Calu3 (cell line): ENCODE measurements at regions not wholly inside any gene's neighbourhood (a gene's known extent, or its start where the extent isn't known, plus 50 kb on each side); places are given as distances from the start of the nearest gene placed in this dataset.
"Not testable (repeated sequence)": the region's sequence is repeated elsewhere in the genome, so short reads cannot be mapped to it uniquely, and the experiment has no call there.

Source experiments
- BruUV-seq: library from RNA; stranded (reverse); fragments of 400-500 nt; replicated peaks from 2 replicates; lab custom pipeline; 2021; lab: Mats Ljungman, UMichigan
- CTCF ChIA-PET: fragments of 300-600 bp; sonication (Branson Sonifier 250); formaldehyde crosslinking; loops from one replicate; lab custom pipeline; 2022; ENCODE audit warnings: antibody characterized with exemption; lab: Charles Lee
- DNase-seq: peaks from one replicate; pipeline ENCODE4 v3.0.0; 2022
- H3K27ac Mint-ChIP-seq: one replicate; pipeline ENCODE4 v1.8.0; 2022; ENCODE audit warnings: mixed read lengths; ENCODE audit not compliant: unreplicated experiment
- H3K27me3 Mint-ChIP-seq: one replicate; pipeline ENCODE4 v1.8.0; 2022; ENCODE audit warnings: mixed read lengths; ENCODE audit not compliant: unreplicated experiment
- H3K36me3 Mint-ChIP-seq: one replicate; pipeline ENCODE4 v1.8.0; 2022; ENCODE audit warnings: mild to moderate bottlenecking, moderate library complexity, mixed read lengths; ENCODE audit not compliant: insufficient read depth, unreplicated experiment
- H3K4me1 Mint-ChIP-seq: one replicate; pipeline ENCODE4 v1.8.0; 2022; ENCODE audit warnings: mild to moderate bottlenecking, low read depth, mixed read lengths; ENCODE audit not compliant: unreplicated experiment
- H3K4me3 Mint-ChIP-seq: one replicate; pipeline ENCODE4 v1.8.0; 2022; ENCODE audit warnings: mild to moderate bottlenecking, low read depth, moderate library complexity, mixed read lengths; ENCODE audit not compliant: unreplicated experiment
- H3K9me3 Mint-ChIP-seq: one replicate; pipeline ENCODE4 v1.8.0; 2022; ENCODE audit warnings: low read depth, mixed read lengths; ENCODE audit not compliant: unreplicated experiment
- CTCF ChIP-seq: fragments of 200-600 bp; IDR thresholded peaks from one replicate; pipeline ENCODE4 v1.8.0; 2022; ENCODE audit warnings: antibody characterized with exemption; ENCODE audit not compliant: unreplicated experiment
- intact Hi-C: fragments of 100-400 bp; cut with micrococcal nuclease; formaldehyde crosslinking; loops from one replicate; pipeline ENCODE4 v1.10.0; 2022; ENCODE audit not compliant: unreplicated experiment

GRCh38 chr2:48232351-48232750 is 82.1 kb upstream of the FOXN2 start:
- intact Hi-C loops: no loop called here
- no peak for DNase-seq
- no TSS peak for BruUV-seq
- no peak for TF ChIP-seq CTCF
- Mint-ChIP-seq H3K4me1 (no peaks in the 10 kb centered on the region), H3K36me3 (no peaks in the 10 kb centered on the region), H3K4me3 (no peak overlapping the region), H3K27me3 (no peaks in the 10 kb centered on the region), H3K9me3 (no peaks in the 10 kb centered on the region), H3K27ac (no peak overlapping the region)
- CTCF ChIA-PET: no interaction called here

- Mint-ChIP-seq H3K36me3 (no peaks in the 10 kb centered on the region), H3K4me1 (no peaks in the 10 kb centered on the region), H3K9me3 (no peaks in the 10 kb centered on the region), H3K4me3 (no peak overlapping the region), H3K27me3 (no peaks in the 10 kb centered on the region), H3K27ac (no peak overlapping the region)
- intact Hi-C loops: no loop called here
- DNase-seq: no peak
- CTCF ChIA-PET: interaction anchor here (0.6 kb wide), 1 partner anchor 367 kb away, joined by 4 read pairs; no protein-coding TSS in a partner anchor
- no TSS peak for BruUV-seq
- no peak for TF ChIP-seq CTCF
These were observed 81.5 kb upstream of the FOXN2 start for GRCh38 chr2:48233005-48233404.

- H3K4me1 Mint-ChIP-seq, H3K27ac Mint-ChIP-seq, H3K4me3 Mint-ChIP-seq, intact Hi-C loops, DNase-seq, H3K36me3 Mint-ChIP-seq, CTCF ChIA-PET, H3K27me3 Mint-ChIP-seq, BruUV-seq, H3K9me3 Mint-ChIP-seq: not testable (repeated sequence)
These were observed 80.7 kb upstream of the FOXN2 start for GRCh38 chr2:48233824-48234223.

- BruUV-seq: no TSS peak
- TF ChIP-seq CTCF: no peak
- intact Hi-C loops: no loop called here
- H3K36me3 Mint-ChIP-seq: no peaks in the 10 kb centered on the region
- CTCF ChIA-PET: no interaction called here
- no peak overlapping the region for H3K27ac Mint-ChIP-seq
- no peaks in the 10 kb centered on the region for H3K9me3 Mint-ChIP-seq
- no peak for DNase-seq
- no peak overlapping the region for H3K4me3 Mint-ChIP-seq
- no peaks in the 10 kb centered on the region for H3K4me1 Mint-ChIP-seq
- no peaks in the 10 kb centered on the region for H3K27me3 Mint-ChIP-seq
These were observed 79.4 kb upstream of the FOXN2 start for GRCh38 chr2:48235076-48235475.

- TF ChIP-seq CTCF: no peak
- no peaks in the 10 kb centered on the region for H3K36me3 Mint-ChIP-seq
- CTCF ChIA-PET: no interaction called here
- no peak overlapping the region for H3K4me3 Mint-ChIP-seq
- no peak for DNase-seq
- BruUV-seq: no TSS peak
- no peaks in the 10 kb centered on the region for H3K9me3 Mint-ChIP-seq
- no peaks in the 10 kb centered on the region for H3K27me3 Mint-ChIP-seq
- intact Hi-C loops: no loop called here
- no peaks in the 10 kb centered on the region for H3K4me1 Mint-ChIP-seq
- no peak overlapping the region for H3K27ac Mint-ChIP-seq
These were observed 76.1 kb upstream of the FOXN2 start for GRCh38 chr2:48238381-48238780.
